Gastrocnemius medialis (tissue), 4 donors: ENCODE measurements at regions not wholly inside any gene's neighbourhood (a gene's known extent, or its start where the extent isn't known, plus 50 kb on each side); places are given as distances from the start of the nearest gene placed in this dataset.

Experiments
- CTCF ChIP-seq, 5 experiments: fragments of 450-650 bp in 3 of 5; fragments of 200-600 bp in 2 of 5; sonication (generic) in 2 of 5; IDR thresholded peaks in 4 of 5; conservative IDR thresholded peaks in 1 of 5; 1 replicate in 4 of 5; 2 replicates in 1 of 5; pipeline ENCODE4 v1.5.1; 2016 to 2019; ENCODE audit warnings: antibody characterized with exemption in 5 of 5, mild to moderate bottlenecking in 3 of 5, moderate library complexity in 3 of 5
- POLR2A ChIP-seq, 2 donors: fragments of 450-650 bp; IDR thresholded peaks; one replicate each; pipeline ENCODE4 v1.6.1; 2017; ENCODE audit warnings: antibody characterized with exemption in 2 of 2, mild to moderate bottlenecking in 2 of 2, moderate library complexity in 2 of 2

- TF ChIP-seq POLR2A (IDR thresholded peaks at IDR 0.05) (no peak), CTCF (IDR thresholded peaks at IDR 0.05 in 4 of 5, conservative IDR thresholded peaks at IDR 0.05 in 1 of 5) (no peak)
Observed at GRCh38 chr5:17105744-17106418, 111.5 kb upstream of the BASP1 start.
